ENCODE measurements at regions not wholly inside any gene's neighbourhood (a gene's known extent, or its start where the extent isn't known, plus 50 kb on each side); places are given as distances from the start of the nearest gene placed in this dataset.
A peak's percentile ranks its signal among the peaks of the same experiment; 100 is the strongest.
"Not testable (repeated sequence)": the region's sequence is repeated elsewhere in the genome, so short reads cannot be mapped to it uniquely, and the experiment has no call there.

DNA sequence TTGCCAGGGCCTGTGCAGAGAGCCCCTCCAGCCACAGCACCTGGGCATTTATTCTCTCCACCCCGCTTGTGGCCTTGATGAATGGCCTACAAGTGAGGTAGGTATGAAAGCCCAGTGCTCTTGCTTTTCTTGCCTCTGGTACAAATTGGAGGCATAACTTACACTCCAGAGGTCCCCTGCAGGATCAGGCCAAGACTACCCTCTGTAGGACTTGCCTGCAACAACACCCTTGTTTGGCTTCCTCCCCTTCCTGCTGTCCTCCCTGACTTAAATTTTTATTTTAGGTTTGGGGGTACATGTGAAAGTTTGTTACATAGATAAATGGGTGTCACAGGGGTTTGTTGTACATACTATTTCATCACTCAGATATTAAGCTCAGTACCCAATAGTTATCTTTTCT is 95.7 kb downstream of the CDC42EP3 start:
- Mint-ChIP-seq H3K27ac (no peak overlapping the region), H3K27me3 (no peaks in the 10 kb centered on the region), H3K4me3 (no peak overlapping the region), H3K9me3 (peaks cover 13% of the 10 kb centered on the region), H3K36me3 (ENCODE audit: low read depth) (no peaks in the 10 kb centered on the region), H3K4me1 (ENCODE audit: low read depth) (peaks cover 26% of the 10 kb centered on the region)
- intact Hi-C loops (cut with micrococcal nuclease): loop anchor here (1.0 kb wide), 1 partner anchor 161 kb away; no protein-coding TSS in a partner anchor

DNA sequence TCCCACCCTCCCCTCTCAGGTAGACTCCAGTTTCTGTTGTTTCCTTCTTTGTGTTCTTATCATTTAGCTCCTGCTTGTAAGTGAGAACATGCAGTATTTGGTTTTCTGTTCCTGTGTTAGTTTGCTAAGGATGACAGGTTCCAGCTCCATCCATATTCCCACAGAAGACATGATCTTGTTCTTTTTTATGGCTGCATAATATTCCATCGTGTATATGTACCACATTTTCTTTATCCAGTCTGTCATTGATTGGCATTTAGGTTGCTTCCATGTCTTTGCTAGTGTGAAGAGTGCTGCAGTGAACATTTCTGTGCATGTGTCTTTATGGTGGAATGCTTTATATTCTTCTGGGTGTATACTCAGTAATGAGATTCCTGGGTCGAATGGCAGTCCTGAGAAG is 95.2 kb downstream of the CDC42EP3 start:
- H3K27me3 Mint-ChIP-seq; H3K27ac Mint-ChIP-seq; H3K4me3 Mint-ChIP-seq; intact Hi-C loops (cut with micrococcal nuclease); H3K36me3 Mint-ChIP-seq (ENCODE audit: low read depth): not testable (repeated sequence)
- Mint-ChIP-seq H3K4me1 (ENCODE audit: low read depth) (peaks cover 22% of the 10 kb centered on the region), H3K9me3 (peaks cover 13% of the 10 kb centered on the region)

- Mint-ChIP-seq H3K4me3 (no peak overlapping the region), H3K27me3 (no peaks in the 10 kb centered on the region), H3K9me3 (peaks cover 13% of the 10 kb centered on the region), H3K4me1 (ENCODE audit: low read depth) (peaks cover 21% of the 10 kb centered on the region), H3K27ac (no peak overlapping the region), H3K36me3 (ENCODE audit: low read depth) (no peaks in the 10 kb centered on the region)
- intact Hi-C loops (cut with micrococcal nuclease): no loop called here
These were observed 94.6 kb downstream of the CDC42EP3 start for GRCh38 chr2:37576831-37577230.

GRCh38 chr2:37579192-37579713 is 92.2 kb downstream of the CDC42EP3 start:
- Mint-ChIP-seq H3K27me3 (peaks cover 6% of the 10 kb centered on the region), H3K4me3 (no peak overlapping the region), H3K9me3 (peaks cover 13% of the 10 kb centered on the region), H3K4me1 (ENCODE audit: low read depth) (peaks cover 17% of the 10 kb centered on the region), H3K36me3 (ENCODE audit: low read depth) (no peaks in the 10 kb centered on the region), H3K27ac (no peak overlapping the region)
- intact Hi-C loops (cut with micrococcal nuclease): no loop called here

DNA sequence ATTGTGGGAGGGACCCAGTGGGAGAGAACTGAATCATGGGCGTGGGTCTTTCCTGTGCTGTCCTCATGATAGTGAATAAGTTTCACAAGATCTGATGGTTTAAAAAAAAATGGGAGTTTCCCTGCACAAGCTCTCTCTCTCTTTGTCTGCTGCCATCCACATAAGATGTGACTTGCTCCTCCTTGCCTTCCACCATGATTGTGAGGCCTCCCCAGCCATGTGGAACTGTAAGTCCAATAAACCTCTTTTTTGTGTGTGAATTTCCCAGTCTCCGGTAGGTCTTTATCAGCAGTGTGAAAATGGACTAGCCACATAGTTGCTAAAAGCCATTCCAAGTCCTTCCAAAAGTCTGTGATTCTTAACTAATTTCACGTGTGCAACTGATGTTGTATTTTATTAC is 91.5 kb downstream of the CDC42EP3 start:
- Mint-ChIP-seq H3K4me1 (ENCODE audit: low read depth) (peaks cover 20% of the 10 kb centered on the region), H3K9me3 (peaks cover 13% of the 10 kb centered on the region)
- H3K27me3 Mint-ChIP-seq; H3K36me3 Mint-ChIP-seq (ENCODE audit: low read depth); H3K27ac Mint-ChIP-seq; H3K4me3 Mint-ChIP-seq; intact Hi-C loops (cut with micrococcal nuclease): not testable (repeated sequence)

GRCh38 chr2:37581433-37581832 is 90.0 kb downstream of the CDC42EP3 start:
- Mint-ChIP-seq H3K36me3 (ENCODE audit: low read depth) (no peaks in the 10 kb centered on the region), H3K9me3 (peaks cover 13% of the 10 kb centered on the region), H3K27me3 (peaks cover 6% of the 10 kb centered on the region), H3K4me1 (ENCODE audit: low read depth) (peaks cover 35% of the 10 kb centered on the region), H3K4me3 (no peak overlapping the region), H3K27ac (no peak overlapping the region)
- intact Hi-C loops (cut with micrococcal nuclease): no loop called here

DNA sequence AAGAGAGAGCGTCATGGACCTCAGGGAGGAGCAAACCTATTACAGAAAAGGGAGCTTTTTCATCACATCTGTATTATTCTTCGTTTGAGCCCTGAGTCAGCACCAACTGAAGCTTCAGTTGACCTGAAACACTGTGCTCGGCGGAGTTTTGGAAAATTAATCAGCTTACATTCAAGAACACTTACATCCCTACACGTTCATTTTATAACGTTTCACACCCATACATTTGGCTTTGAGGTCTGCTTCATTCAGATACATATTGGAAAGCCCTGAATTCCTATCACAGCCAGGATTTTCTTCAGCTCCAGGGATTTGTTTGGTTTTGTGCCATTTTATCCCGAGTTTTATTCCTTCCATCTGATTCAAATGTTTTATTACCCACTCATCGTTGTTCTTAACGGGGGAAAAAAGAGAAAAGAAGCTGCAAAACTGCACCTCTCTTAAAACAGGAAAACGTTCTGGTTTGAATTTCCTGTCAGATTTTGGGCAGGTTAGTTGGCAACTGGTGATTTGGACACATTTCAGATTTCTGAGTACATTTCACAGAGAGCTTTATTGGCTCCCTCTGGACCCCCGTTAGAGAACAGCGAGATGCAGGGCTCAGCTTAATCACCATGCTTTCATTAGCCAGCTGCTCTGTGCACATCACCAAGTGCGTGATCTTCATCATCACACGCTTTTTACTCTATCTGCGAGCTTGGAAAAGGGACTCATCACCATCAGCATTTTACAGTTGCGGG is 88.8 kb downstream of the CDC42EP3 start:
- intact Hi-C loops (cut with micrococcal nuclease): no loop called here
- H3K9me3 Mint-ChIP-seq: peaks cover 13% of the 10 kb centered on the region
- no peak overlapping the region for H3K4me3 Mint-ChIP-seq
- peaks cover 40% of the 10 kb centered on the region for H3K4me1 Mint-ChIP-seq (ENCODE audit: low read depth)
- H3K36me3 Mint-ChIP-seq (ENCODE audit: low read depth): no peaks in the 10 kb centered on the region
- no peak overlapping the region for H3K27ac Mint-ChIP-seq
- peaks cover 6% of the 10 kb centered on the region for H3K27me3 Mint-ChIP-seq

DNA sequence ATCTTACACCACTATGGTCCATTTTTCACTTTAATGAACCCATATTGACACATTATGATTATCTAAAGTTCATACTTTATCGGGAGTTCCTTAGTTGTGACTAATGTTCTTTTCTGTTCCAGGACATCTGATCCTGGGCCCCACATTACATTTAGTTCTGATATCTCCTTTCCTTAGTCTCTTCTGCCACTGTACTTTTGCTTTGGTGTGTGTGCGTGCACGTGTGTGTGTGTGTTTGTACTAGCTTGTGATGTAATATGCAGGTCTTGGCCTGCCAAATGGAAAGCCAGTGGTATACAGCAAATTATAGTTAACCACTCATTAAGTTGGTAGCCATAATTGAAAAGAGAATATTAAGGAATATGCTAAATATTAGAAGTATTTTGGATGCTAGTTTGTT is 88.0 kb downstream of the CDC42EP3 start:
- H3K9me3 Mint-ChIP-seq: peaks cover 13% of the 10 kb centered on the region
- peaks cover 41% of the 10 kb centered on the region for H3K4me1 Mint-ChIP-seq (ENCODE audit: low read depth)
- no peak overlapping the region for H3K4me3 Mint-ChIP-seq
- no peak overlapping the region for H3K27ac Mint-ChIP-seq
- no peaks in the 10 kb centered on the region for H3K36me3 Mint-ChIP-seq (ENCODE audit: low read depth)
- peaks cover 6% of the 10 kb centered on the region for H3K27me3 Mint-ChIP-seq
- intact Hi-C loops (cut with micrococcal nuclease): no loop called here

DNA sequence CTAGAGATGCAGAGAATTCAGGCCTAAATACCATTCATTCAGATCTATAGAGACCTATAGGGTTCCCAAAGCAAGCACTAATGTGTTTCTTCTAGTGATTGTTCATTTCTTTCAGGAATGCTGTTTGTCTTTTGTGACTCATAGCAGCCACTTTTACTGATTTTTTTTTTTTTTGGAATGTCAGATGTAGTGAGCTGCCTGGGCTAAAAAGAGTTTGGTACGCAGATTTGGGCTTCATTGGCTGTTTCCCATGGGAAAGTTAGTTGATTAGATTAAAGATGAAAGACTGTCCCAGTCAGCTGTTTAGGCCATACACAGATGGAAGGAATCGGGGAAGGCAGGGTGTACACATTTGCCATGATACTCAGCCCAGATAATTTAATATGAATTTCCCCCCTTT is 87.6 kb downstream of the CDC42EP3 start:
- Mint-ChIP-seq H3K36me3 (ENCODE audit: low read depth) (no peaks in the 10 kb centered on the region), H3K9me3 (peaks cover 13% of the 10 kb centered on the region), H3K27ac (no peak overlapping the region), H3K4me3 (no peak overlapping the region), H3K27me3 (peaks cover 6% of the 10 kb centered on the region), H3K4me1 (ENCODE audit: low read depth) (peaks cover 45% of the 10 kb centered on the region)
- intact Hi-C loops (cut with micrococcal nuclease): no loop called here

GRCh38 chr2:37585295-37585908 is 86.0 kb downstream of the CDC42EP3 start:
- Mint-ChIP-seq H3K4me1 (ENCODE audit: low read depth) (peaks cover 59% of the 10 kb centered on the region), H3K27me3 (peaks cover 6% of the 10 kb centered on the region), H3K9me3 (peaks cover under 1% of the 10 kb centered on the region), H3K36me3 (ENCODE audit: low read depth) (no peaks in the 10 kb centered on the region), H3K27ac (peak overlapping the region; percentile 11), H3K4me3 (no peak overlapping the region)
- intact Hi-C loops (cut with micrococcal nuclease): no loop called here

- no peak overlapping the region for H3K4me3 Mint-ChIP-seq
- intact Hi-C loops (cut with micrococcal nuclease): no loop called here
- no peaks in the 10 kb centered on the region for H3K9me3 Mint-ChIP-seq
- H3K27me3 Mint-ChIP-seq: peaks cover 6% of the 10 kb centered on the region
- no peaks in the 10 kb centered on the region for H3K36me3 Mint-ChIP-seq (ENCODE audit: low read depth)
- H3K27ac Mint-ChIP-seq: peak overlapping the region; percentile 21
- peaks cover 61% of the 10 kb centered on the region for H3K4me1 Mint-ChIP-seq (ENCODE audit: low read depth)
These were observed 85.3 kb downstream of the CDC42EP3 start for GRCh38 chr2:37585982-37586621.

DNA sequence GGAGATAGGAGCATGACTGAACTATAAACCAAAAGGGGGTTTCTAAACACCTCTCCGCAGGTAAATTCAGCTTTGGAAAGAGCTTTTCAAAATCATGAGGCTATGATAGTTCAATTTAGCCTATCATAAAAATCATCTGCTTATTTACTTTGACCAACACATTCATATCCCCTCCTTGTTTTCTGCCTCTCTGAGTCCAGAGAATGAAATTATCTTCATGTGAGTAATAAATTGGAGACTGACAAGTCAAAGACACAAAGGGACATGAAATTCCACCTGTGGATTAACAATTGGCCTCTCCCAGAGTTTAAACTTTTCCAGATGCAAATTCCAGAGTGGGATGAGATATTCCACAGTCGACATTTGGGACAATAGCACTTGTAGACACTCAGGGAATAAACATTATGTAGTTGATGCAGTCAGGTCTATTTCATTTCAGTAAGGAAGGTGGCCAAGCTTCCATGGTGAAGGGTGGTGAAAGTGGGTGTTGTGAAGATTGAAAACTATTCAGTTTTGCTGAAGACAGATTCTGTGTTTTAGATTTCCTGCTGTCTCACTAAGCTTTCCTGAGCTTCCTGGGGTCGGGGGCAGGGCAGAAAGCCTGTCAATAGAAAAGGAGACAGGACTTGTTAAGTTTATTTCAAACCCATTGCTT is 84.7 kb downstream of the CDC42EP3 start:
- intact Hi-C loops (cut with micrococcal nuclease): no loop called here
- H3K36me3 Mint-ChIP-seq (ENCODE audit: low read depth): no peaks in the 10 kb centered on the region
- no peaks in the 10 kb centered on the region for H3K9me3 Mint-ChIP-seq
- H3K4me1 Mint-ChIP-seq (ENCODE audit: low read depth): peaks cover 64% of the 10 kb centered on the region
- H3K27ac Mint-ChIP-seq: peak overlapping the region; percentile 21
- H3K4me3 Mint-ChIP-seq: no peak overlapping the region
- peaks cover 6% of the 10 kb centered on the region for H3K27me3 Mint-ChIP-seq

DNA sequence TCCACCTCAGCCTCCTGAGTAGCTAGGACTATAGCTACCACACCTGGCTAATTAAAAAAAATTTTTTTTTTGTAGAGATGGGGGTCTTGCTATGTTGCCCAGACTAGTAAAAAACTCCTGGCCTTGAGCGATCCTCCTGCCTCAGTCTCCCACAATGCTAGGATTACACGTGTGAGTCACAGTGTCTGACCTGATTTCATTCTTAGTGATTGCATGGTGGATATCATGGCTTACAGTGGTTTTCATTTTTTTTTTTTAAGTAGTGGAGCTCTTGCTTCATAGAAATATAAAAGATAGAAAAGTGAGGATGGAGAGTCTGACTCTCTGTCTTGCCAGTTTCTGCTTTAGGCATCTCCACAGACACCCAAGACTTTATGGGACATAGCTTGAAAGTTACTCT is 83.6 kb downstream of the CDC42EP3 start:
- no peaks in the 10 kb centered on the region for H3K9me3 Mint-ChIP-seq
- peaks cover 68% of the 10 kb centered on the region for H3K4me1 Mint-ChIP-seq (ENCODE audit: low read depth)
- no peaks in the 10 kb centered on the region for H3K36me3 Mint-ChIP-seq (ENCODE audit: low read depth)
- peaks cover under 1% of the 10 kb centered on the region for H3K27me3 Mint-ChIP-seq
- no peak overlapping the region for H3K27ac Mint-ChIP-seq
- H3K4me3 Mint-ChIP-seq: no peak overlapping the region
- intact Hi-C loops (cut with micrococcal nuclease): no loop called here

GRCh38 chr2:37588316-37588777 is 83.1 kb downstream of the CDC42EP3 start:
- no peak overlapping the region for H3K27ac Mint-ChIP-seq
- H3K4me1 Mint-ChIP-seq (ENCODE audit: low read depth): peaks cover 66% of the 10 kb centered on the region
- H3K9me3 Mint-ChIP-seq: no peaks in the 10 kb centered on the region
- no peaks in the 10 kb centered on the region for H3K36me3 Mint-ChIP-seq (ENCODE audit: low read depth)
- intact Hi-C loops (cut with micrococcal nuclease): no loop called here
- no peak overlapping the region for H3K4me3 Mint-ChIP-seq
- H3K27me3 Mint-ChIP-seq: no peaks in the 10 kb centered on the region

Data from dendritic cell treated with granulocyte-macrophage colony-stimulating factor and Interleukin-4, amounts not matched to agents 40 ng/mL and 50 ng/mL, for 4 days (primary cell).